ES-I3 (cell line): ENCODE measurements at regions not wholly inside any gene's neighbourhood (a gene's known extent, or its start where the extent isn't known, plus 50 kb on each side); places are given as distances from the start of the nearest gene placed in this dataset.

ENCODE experiments used
- H3K36me3 ChIP-seq: 2 replicates; pipeline ENCODE4 v1.6.1; 2013; ENCODE audit warnings: mild to moderate bottlenecking, low read length, control low read depth, moderate library complexity; ENCODE audit not compliant: insufficient read depth
- H3K4me1 ChIP-seq: 2 replicates; pipeline ENCODE4 v1.6.1; 2013; ENCODE audit warnings: mild to moderate bottlenecking, control low read depth, low read length; ENCODE audit not compliant: insufficient read depth
- H3K9ac ChIP-seq: 2 replicates; pipeline ENCODE4 v1.6.1; 2013; ENCODE audit warnings: low read depth, mild to moderate bottlenecking, low read length, moderate library complexity
- H3K9me3 ChIP-seq: 2 replicates; pipeline ENCODE4 v1.6.1; 2013; ENCODE audit warnings: mild to moderate bottlenecking, low read length, moderate library complexity; ENCODE audit not compliant: control insufficient read depth, insufficient read depth

- Histone ChIP-seq H3K9ac (no peak overlapping the region), H3K9me3 (no peaks in the 10 kb centered on the region)
Measured at GRCh38 chr2:817336-818015, 133.2 kb upstream of the SNTG2 start.

GRCh38 chr2:816278-816677, 134.4 kb upstream of the SNTG2 start:
- Histone ChIP-seq H3K36me3 (no peaks in the 10 kb centered on the region), H3K9ac (no peak overlapping the region), H3K9me3 (no peaks in the 10 kb centered on the region), H3K4me1 (0 out of 2 replicates have a peak, but pooled peaks cover 3% of the 10 kb centered on the region)

More at GRCh38 chr2:817336-818015, 133.2 kb upstream of the SNTG2 start:
- H3K36me3 ChIP-seq, result no peaks in the 10 kb centered on the region
- 0 out of 2 replicates have a peak, but pooled peaks cover 3% of the 10 kb centered on the region for H3K4me1 ChIP-seq

GRCh38 chr2:810397-810796, 133.2 kb upstream of the TMEM18 start:
- H3K9ac ChIP-seq, result no peak overlapping the region
- no peaks in the 10 kb centered on the region for H3K36me3 ChIP-seq
- H3K4me1 ChIP-seq, result 0 out of 2 replicates have a peak, but pooled peaks cover 3% of the 10 kb centered on the region
- H3K9me3 ChIP-seq, result no peaks in the 10 kb centered on the region

- Histone ChIP-seq H3K36me3 (no peaks in the 10 kb centered on the region), H3K9me3 (no peaks in the 10 kb centered on the region), H3K4me1 (no peaks in the 10 kb centered on the region), H3K9ac (no peak overlapping the region)
Measured at GRCh38 chr2:807300-807699, 130.1 kb upstream of the TMEM18 start.

- no peaks in the 10 kb centered on the region for H3K9me3 ChIP-seq
- no peaks in the 10 kb centered on the region for H3K4me1 ChIP-seq
- no peak overlapping the region for H3K9ac ChIP-seq
- H3K36me3 ChIP-seq, result no peaks in the 10 kb centered on the region
Measured at GRCh38 chr2:805664-806063, 128.5 kb upstream of the TMEM18 start.

GRCh38 chr2:797993-798392, 120.8 kb upstream of the TMEM18 start:
- no peaks in the 10 kb centered on the region for H3K4me1 ChIP-seq
- no peaks in the 10 kb centered on the region for H3K9me3 ChIP-seq
- no peak overlapping the region for H3K9ac ChIP-seq
- no peaks in the 10 kb centered on the region for H3K36me3 ChIP-seq

- Histone ChIP-seq H3K4me1 (no peaks in the 10 kb centered on the region), H3K9me3 (no peaks in the 10 kb centered on the region), H3K9ac (no peak overlapping the region), H3K36me3 (no peaks in the 10 kb centered on the region)
Measured at GRCh38 chr2:797556-797955, 120.3 kb upstream of the TMEM18 start.

GRCh38 chr2:796141-796985, 119.2 kb upstream of the TMEM18 start:
- Histone ChIP-seq H3K9ac (no peak overlapping the region), H3K4me1 (no peaks in the 10 kb centered on the region), H3K9me3 (no peaks in the 10 kb centered on the region), H3K36me3 (no peaks in the 10 kb centered on the region)

- no peak overlapping the region for H3K9ac ChIP-seq
- H3K36me3 ChIP-seq, result no peaks in the 10 kb centered on the region
- H3K4me1 ChIP-seq, result no peaks in the 10 kb centered on the region
- no peaks in the 10 kb centered on the region; the same call in 1 of the 2 replicates for H3K9me3 ChIP-seq
Measured at GRCh38 chr2:795531-796041, 118.4 kb upstream of the TMEM18 start.

- no peaks in the 10 kb centered on the region; the same call in 1 of the 2 replicates for H3K9me3 ChIP-seq
- H3K9ac ChIP-seq, result no peak overlapping the region
- no peaks in the 10 kb centered on the region for H3K4me1 ChIP-seq
- H3K36me3 ChIP-seq, result no peaks in the 10 kb centered on the region
Measured at GRCh38 chr2:794554-795241, 117.5 kb upstream of the TMEM18 start.

- H3K9me3 ChIP-seq, result peaks cover 5% of the 10 kb centered on the region
- H3K4me1 ChIP-seq, result no peaks in the 10 kb centered on the region
- H3K9ac ChIP-seq, result no peak overlapping the region
- H3K36me3 ChIP-seq, result no peaks in the 10 kb centered on the region
Measured at GRCh38 chr2:793236-793635, 116.0 kb upstream of the TMEM18 start.

GRCh38 chr2:792687-793086, 115.5 kb upstream of the TMEM18 start:
- H3K4me1 ChIP-seq, result no peaks in the 10 kb centered on the region
- H3K9me3 ChIP-seq, result peaks cover 5% of the 10 kb centered on the region
- H3K36me3 ChIP-seq, result no peaks in the 10 kb centered on the region
- H3K9ac ChIP-seq, result no peak overlapping the region

- Histone ChIP-seq H3K36me3 (no peaks in the 10 kb centered on the region), H3K4me1 (no peaks in the 10 kb centered on the region), H3K9me3 (peaks cover 5% of the 10 kb centered on the region), H3K9ac (no peak overlapping the region)
Measured at GRCh38 chr2:790634-791245, 113.5 kb upstream of the TMEM18 start.

- H3K4me1 ChIP-seq, result no peaks in the 10 kb centered on the region
- no peaks in the 10 kb centered on the region for H3K36me3 ChIP-seq
- no peak overlapping the region for H3K9ac ChIP-seq
- H3K9me3 ChIP-seq, result peaks cover 5% of the 10 kb centered on the region
Measured at GRCh38 chr2:790081-790480, 112.9 kb upstream of the TMEM18 start.
